HEK293 (cell line): ENCODE measurements at regions not wholly inside any gene's neighbourhood (a gene's known extent, or its start where the extent isn't known, plus 50 kb on each side); places are given as distances from the start of the nearest gene placed in this dataset.

Experiments used
- GLI4 ChIP-seq: fragments of 450-650 bp; formaldehyde crosslinking; IDR thresholded peaks from 2 replicates; pipeline ENCODE4 v1.5.1; 2016; ENCODE audit warnings: missing biosample characterization, missing genetic modification characterization
- ZBTB1 ChIP-seq: fragments of 450-650 bp; formaldehyde crosslinking; IDR thresholded peaks from 2 replicates; pipeline ENCODE4 v1.5.1; 2016; ENCODE audit warnings: missing biosample characterization, missing genetic modification characterization
- ZBTB8A ChIP-seq: fragments of 450-650 bp; formaldehyde crosslinking; IDR thresholded peaks from 2 replicates; pipeline ENCODE4 v1.5.1; 2016; ENCODE audit warnings: missing biosample characterization, missing genetic modification characterization
- ZNF274 ChIP-seq, 2 experiments: fragments of 200-500 bp in 1 of 2; fragments of 450-650 bp in 1 of 2; sonication (Bioruptor generic) in 1 of 2; formaldehyde crosslinking in 1 of 2; IDR thresholded peaks; 2 replicates each; pipeline versions ENCODE4 v1.5.1 to v1.6.1; 2014 to 2016; ENCODE audit warnings: borderline replicate concordance in 1 of 2, inconsistent platforms in 1 of 2, low read length in 1 of 2, missing biosample characterization in 1 of 2, missing genetic modification characterization in 1 of 2
- TF ChIP-seq, protein P1 (sequence below): fragments of 450-650 bp; formaldehyde crosslinking; IDR thresholded peaks from 2 replicates; pipeline ENCODE4 v1.5.1; 2016; ENCODE audit warnings: missing biosample characterization, missing genetic modification characterization
- TF ChIP-seq, protein P2 (sequence below): fragments of 450-650 bp; formaldehyde crosslinking; IDR thresholded peaks from 2 replicates; pipeline ENCODE4 v1.5.1; 2016; ENCODE audit warnings: missing biosample characterization, missing genetic modification characterization
- TF ChIP-seq, protein P3 (sequence below): fragments of 450-650 bp; formaldehyde crosslinking; IDR thresholded peaks from 2 replicates; pipeline ENCODE4 v1.5.1; 2016; ENCODE audit warnings: missing biosample characterization, missing genetic modification characterization

DNA sequence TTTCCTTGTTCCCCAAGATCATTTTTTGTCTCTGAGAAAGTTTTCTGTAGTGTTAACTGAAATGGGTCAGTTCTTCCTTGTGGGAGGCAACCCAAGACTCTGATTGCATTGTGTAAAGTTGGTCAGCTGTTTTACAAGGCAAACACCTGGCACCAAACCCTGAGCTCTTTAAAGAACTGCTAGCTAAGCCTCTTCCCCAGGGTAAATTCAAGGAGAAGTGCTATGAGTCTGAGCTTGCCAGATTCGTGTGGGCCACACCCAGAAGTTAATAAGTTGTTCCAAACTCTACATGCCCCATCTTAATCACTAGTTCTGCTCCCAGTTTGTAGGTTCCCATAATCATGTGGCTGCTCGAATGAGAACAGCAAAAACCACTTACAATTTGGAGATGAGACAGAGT lies 214.5 kb downstream of the BTG1 start:
- TF ChIP-seq, protein P1, sequence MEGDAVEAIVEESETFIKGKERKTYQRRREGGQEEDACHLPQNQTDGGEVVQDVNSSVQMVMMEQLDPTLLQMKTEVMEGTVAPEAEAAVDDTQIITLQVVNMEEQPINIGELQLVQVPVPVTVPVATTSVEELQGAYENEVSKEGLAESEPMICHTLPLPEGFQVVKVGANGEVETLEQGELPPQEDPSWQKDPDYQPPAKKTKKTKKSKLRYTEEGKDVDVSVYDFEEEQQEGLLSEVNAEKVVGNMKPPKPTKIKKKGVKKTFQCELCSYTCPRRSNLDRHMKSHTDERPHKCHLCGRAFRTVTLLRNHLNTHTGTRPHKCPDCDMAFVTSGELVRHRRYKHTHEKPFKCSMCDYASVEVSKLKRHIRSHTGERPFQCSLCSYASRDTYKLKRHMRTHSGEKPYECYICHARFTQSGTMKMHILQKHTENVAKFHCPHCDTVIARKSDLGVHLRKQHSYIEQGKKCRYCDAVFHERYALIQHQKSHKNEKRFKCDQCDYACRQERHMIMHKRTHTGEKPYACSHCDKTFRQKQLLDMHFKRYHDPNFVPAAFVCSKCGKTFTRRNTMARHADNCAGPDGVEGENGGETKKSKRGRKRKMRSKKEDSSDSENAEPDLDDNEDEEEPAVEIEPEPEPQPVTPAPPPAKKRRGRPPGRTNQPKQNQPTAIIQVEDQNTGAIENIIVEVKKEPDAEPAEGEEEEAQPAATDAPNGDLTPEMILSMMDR (tag by site-specific recombination), result no peak
- TF ChIP-seq, protein P2, sequence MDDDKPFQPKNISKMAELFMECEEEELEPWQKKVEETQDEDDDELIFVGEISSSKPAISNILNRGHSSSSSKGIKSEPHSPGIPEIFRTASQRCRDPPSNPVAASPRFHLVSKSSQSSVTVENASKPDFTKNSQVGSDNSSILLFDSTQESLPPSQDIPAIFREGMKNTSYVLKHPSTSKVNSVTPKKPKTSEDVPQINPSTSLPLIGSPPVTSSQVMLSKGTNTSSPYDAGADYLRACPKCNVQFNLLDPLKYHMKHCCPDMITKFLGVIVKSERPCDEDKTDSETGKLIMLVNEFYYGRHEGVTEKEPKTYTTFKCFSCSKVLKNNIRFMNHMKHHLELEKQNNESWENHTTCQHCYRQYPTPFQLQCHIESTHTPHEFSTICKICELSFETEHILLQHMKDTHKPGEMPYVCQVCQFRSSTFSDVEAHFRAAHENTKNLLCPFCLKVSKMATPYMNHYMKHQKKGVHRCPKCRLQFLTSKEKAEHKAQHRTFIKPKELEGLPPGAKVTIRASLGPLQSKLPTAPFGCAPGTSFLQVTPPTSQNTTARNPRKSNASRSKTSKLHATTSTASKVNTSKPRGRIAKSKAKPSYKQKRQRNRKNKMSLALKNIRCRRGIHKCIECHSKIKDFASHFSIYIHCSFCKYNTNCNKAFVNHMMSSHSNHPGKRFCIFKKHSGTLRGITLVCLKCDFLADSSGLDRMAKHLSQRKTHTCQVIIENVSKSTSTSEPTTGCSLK (tag by site-specific recombination), result no peak
- TF ChIP-seq ZBTB1 (tag by site-specific recombination) (no peak), ZBTB8A (tag by site-specific recombination) (no peak), ZNF274 (IDR thresholded peaks at IDR 0.05; ENCODE audit: low read length) (no peak), ZNF274 (tag by site-specific recombination; IDR thresholded peaks at IDR 0.05; ENCODE audit: borderline replicate concordance) (no peak), GLI4 (tag by site-specific recombination) (no peak)
- TF ChIP-seq, protein P3, sequence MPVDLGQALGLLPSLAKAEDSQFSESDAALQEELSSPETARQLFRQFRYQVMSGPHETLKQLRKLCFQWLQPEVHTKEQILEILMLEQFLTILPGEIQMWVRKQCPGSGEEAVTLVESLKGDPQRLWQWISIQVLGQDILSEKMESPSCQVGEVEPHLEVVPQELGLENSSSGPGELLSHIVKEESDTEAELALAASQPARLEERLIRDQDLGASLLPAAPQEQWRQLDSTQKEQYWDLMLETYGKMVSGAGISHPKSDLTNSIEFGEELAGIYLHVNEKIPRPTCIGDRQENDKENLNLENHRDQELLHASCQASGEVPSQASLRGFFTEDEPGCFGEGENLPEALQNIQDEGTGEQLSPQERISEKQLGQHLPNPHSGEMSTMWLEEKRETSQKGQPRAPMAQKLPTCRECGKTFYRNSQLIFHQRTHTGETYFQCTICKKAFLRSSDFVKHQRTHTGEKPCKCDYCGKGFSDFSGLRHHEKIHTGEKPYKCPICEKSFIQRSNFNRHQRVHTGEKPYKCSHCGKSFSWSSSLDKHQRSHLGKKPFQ (tag by site-specific recombination), result no peak
